Naive B cell (primary cell): ENCODE measurements at regions not wholly inside any gene's neighbourhood (a gene's known extent, or its start where the extent isn't known, plus 50 kb on each side); places are given as distances from the start of the nearest gene placed in this dataset.

Experiments used
- ATAC-seq, 2 donors: fragments of 150-1000 bp; cut with Tn5 transposase; 2 replicates each; pipeline ENCODE4 v1.10.0; 2021; ENCODE audit warnings: low read depth in 2 of 2, mild to moderate bottlenecking in 2 of 2, moderate library complexity in 2 of 2
- DNase-seq: peaks from one replicate; pipeline ENCODE4 v3.0.0; 2022
- H3K27ac Mint-ChIP-seq, 6 donors: one replicate each; pipeline ENCODE4 v1.8.0; 2020 to 2022; ENCODE audit warnings: mild to moderate bottlenecking in 6 of 6, mixed read lengths in 6 of 6, moderate library complexity in 5 of 6, inconsistent platforms in 2 of 6
- H3K27me3 Mint-ChIP-seq, 3 donors: one replicate each; pipeline ENCODE4 v1.8.0; 2021 to 2022; ENCODE audit warnings: mixed read lengths in 3 of 3, mild to moderate bottlenecking in 1 of 3
- H3K36me3 Mint-ChIP-seq, 2 donors: one replicate each; pipeline ENCODE4 v1.8.0; 2020 to 2022; ENCODE audit warnings: mixed read lengths in 2 of 2, inconsistent platforms in 1 of 2, mild to moderate bottlenecking in 1 of 2
- H3K4me1 Mint-ChIP-seq, 3 donors: one replicate each; pipeline ENCODE4 v1.8.0; 2020 to 2022; ENCODE audit warnings: mixed read lengths in 3 of 3, inconsistent platforms in 1 of 3, mild to moderate bottlenecking in 1 of 3, moderate library complexity in 1 of 3
- H3K4me3 Mint-ChIP-seq, 8 donors: one replicate each; pipeline ENCODE4 v1.8.0; 2020 to 2022; ENCODE audit warnings: mild to moderate bottlenecking in 8 of 8, mixed read lengths in 8 of 8, moderate library complexity in 8 of 8, inconsistent platforms in 2 of 8
- H3K9me3 Mint-ChIP-seq, 7 donors: one replicate each; pipeline ENCODE4 v1.8.0; 2020 to 2022; ENCODE audit warnings: mixed read lengths in 7 of 7, mild to moderate bottlenecking in 5 of 7, inconsistent platforms in 2 of 7, moderate library complexity in 1 of 7

GRCh38 chr2:125086313-125087184 lies 1061.5 kb downstream of the CNTNAP5 start:
- H3K4me1 Mint-ChIP-seq: no peaks in the 10 kb centered on the region
- H3K36me3 Mint-ChIP-seq: no peaks in the 10 kb centered on the region
- H3K27ac Mint-ChIP-seq: no peak overlapping the region
- ATAC-seq (no peak), DNase-seq (no peak)
- H3K4me3 Mint-ChIP-seq: no peak overlapping the region
- peaks cover 0 to 25% (median 10%) of the 10 kb centered on the region in 7 donors for H3K9me3 Mint-ChIP-seq
- no peaks in the 10 kb centered on the region for H3K27me3 Mint-ChIP-seq

- peaks cover 0 to 13% (median 5%) of the 10 kb centered on the region in 7 donors for H3K9me3 Mint-ChIP-seq
- H3K4me1 Mint-ChIP-seq: no peaks in the 10 kb centered on the region
- DNase-seq: no peak
- ATAC-seq: no peak
- no peaks in the 10 kb centered on the region for H3K36me3 Mint-ChIP-seq
- no peak overlapping the region for H3K4me3 Mint-ChIP-seq
- no peaks in the 10 kb centered on the region for H3K27me3 Mint-ChIP-seq
- no peak overlapping the region for H3K27ac Mint-ChIP-seq
These were observed 1067.4 kb downstream of the CNTNAP5 start for GRCh38 chr2:125092276-125093009.

- ATAC-seq: no peak
- H3K36me3 Mint-ChIP-seq: no peaks in the 10 kb centered on the region
- peaks cover 0 to 5% (median 3%) of the 10 kb centered on the region in 7 donors for H3K9me3 Mint-ChIP-seq
- H3K4me3 Mint-ChIP-seq: no peak overlapping the region
- no peaks in the 10 kb centered on the region for H3K27me3 Mint-ChIP-seq
- no peaks in the 10 kb centered on the region for H3K4me1 Mint-ChIP-seq
- H3K27ac Mint-ChIP-seq: no peak overlapping the region
- DNase-seq: no peak
These were observed 1070.7 kb downstream of the CNTNAP5 start for GRCh38 chr2:125095826-125096225.

- Mint-ChIP-seq H3K27me3 (no peaks in the 10 kb centered on the region), H3K36me3 (no peaks in the 10 kb centered on the region), H3K9me3 (peaks cover 0 to 6% (median 4%) of the 10 kb centered on the region in 7 donors), H3K4me3 (no peak overlapping the region), H3K27ac (no peak overlapping the region), H3K4me1 (no peaks in the 10 kb centered on the region)
- ATAC-seq: no peak
- DNase-seq: no peak
These were observed 1081.6 kb downstream of the CNTNAP5 start for GRCh38 chr2:125106710-125107109.

GRCh38 chr2:125107446-125107845 lies 1082.4 kb downstream of the CNTNAP5 start:
- H3K36me3 Mint-ChIP-seq: no peaks in the 10 kb centered on the region
- no peaks in the 10 kb centered on the region for H3K27me3 Mint-ChIP-seq
- H3K27ac Mint-ChIP-seq: peak overlapping the region in 1 of 6 donors; percentile 15
- no peaks in the 10 kb centered on the region for H3K4me1 Mint-ChIP-seq
- ATAC-seq (no peak), DNase-seq (no peak)
- no peak overlapping the region for H3K4me3 Mint-ChIP-seq
- peaks cover 0 to 5% (median 0%) of the 10 kb centered on the region in 7 donors for H3K9me3 Mint-ChIP-seq

GRCh38 chr2:125108251-125108650 lies 1083.2 kb downstream of the CNTNAP5 start:
- H3K36me3 Mint-ChIP-seq: no peaks in the 10 kb centered on the region
- H3K4me3 Mint-ChIP-seq: no peak overlapping the region
- no peak for DNase-seq
- peaks cover 0 to 4% (median 0%) of the 10 kb centered on the region in 7 donors for H3K9me3 Mint-ChIP-seq
- no peak for ATAC-seq
- no peaks in the 10 kb centered on the region for H3K27me3 Mint-ChIP-seq
- H3K4me1 Mint-ChIP-seq: no peaks in the 10 kb centered on the region
- no peak overlapping the region for H3K27ac Mint-ChIP-seq

GRCh38 chr2:125125902-125126301 lies 1100.8 kb downstream of the CNTNAP5 start:
- DNase-seq: no peak
- Mint-ChIP-seq H3K9me3 (peaks cover 4 to 22% (median 9%) of the 10 kb centered on the region in 7 donors), H3K27me3 (no peaks in the 10 kb centered on the region), H3K36me3 (no peaks in the 10 kb centered on the region), H3K4me3 (no peak overlapping the region), H3K4me1 (no peaks in the 10 kb centered on the region), H3K27ac (no peak overlapping the region)
- ATAC-seq: no peak

- no peak for ATAC-seq
- Mint-ChIP-seq H3K27ac (no peak overlapping the region), H3K36me3 (no peaks in the 10 kb centered on the region), H3K4me3 (no peak overlapping the region), H3K4me1 (no peaks in the 10 kb centered on the region), H3K27me3 (no peaks in the 10 kb centered on the region), H3K9me3 (peaks cover 0 to 13% (median 5%) of the 10 kb centered on the region in 7 donors)
- DNase-seq: no peak
These were observed 1135.9 kb downstream of the CNTNAP5 start for GRCh38 chr2:125160947-125161346.

- Mint-ChIP-seq H3K9me3 (peaks cover 0 to 12% (median 2%) of the 10 kb centered on the region in 7 donors), H3K27me3 (no peaks in the 10 kb centered on the region), H3K4me3 (no peak overlapping the region), H3K36me3 (no peaks in the 10 kb centered on the region), H3K4me1 (no peaks in the 10 kb centered on the region), H3K27ac (no peak overlapping the region)
- ATAC-seq (no peak), DNase-seq (no peak)
These were observed 1142.1 kb downstream of the CNTNAP5 start for GRCh38 chr2:125167152-125167551.

- no peaks in the 10 kb centered on the region for H3K4me1 Mint-ChIP-seq
- no peak overlapping the region for H3K4me3 Mint-ChIP-seq
- H3K27me3 Mint-ChIP-seq: no peaks in the 10 kb centered on the region
- no peak for DNase-seq
- no peak for ATAC-seq
- H3K27ac Mint-ChIP-seq: no peak overlapping the region
- H3K9me3 Mint-ChIP-seq: peaks cover 0 to 12% (median 2%) of the 10 kb centered on the region in 7 donors
- no peaks in the 10 kb centered on the region for H3K36me3 Mint-ChIP-seq
These were observed 1142.7 kb downstream of the CNTNAP5 start for GRCh38 chr2:125167820-125168219.

- H3K4me1 Mint-ChIP-seq: no peaks in the 10 kb centered on the region
- no peaks in the 10 kb centered on the region for H3K36me3 Mint-ChIP-seq
- no peaks in the 10 kb centered on the region for H3K27me3 Mint-ChIP-seq
- peaks cover 0 to 12% (median 4%) of the 10 kb centered on the region in 7 donors for H3K9me3 Mint-ChIP-seq
- no peak overlapping the region for H3K27ac Mint-ChIP-seq
- H3K4me3 Mint-ChIP-seq: no peak overlapping the region
- no peak for ATAC-seq
- DNase-seq: no peak
These were observed 1143.4 kb downstream of the CNTNAP5 start for GRCh38 chr2:125168442-125168841.

GRCh38 chr2:125169022-125169763 lies 1144.1 kb downstream of the CNTNAP5 start:
- ATAC-seq: no peak
- Mint-ChIP-seq H3K27ac (no peak overlapping the region), H3K9me3 (peaks cover 0 to 12% (median 5%) of the 10 kb centered on the region in 7 donors), H3K27me3 (no peaks in the 10 kb centered on the region), H3K4me3 (no peak overlapping the region), H3K4me1 (no peaks in the 10 kb centered on the region), H3K36me3 (no peaks in the 10 kb centered on the region)
- no peak for DNase-seq

- Mint-ChIP-seq H3K4me3 (no peak overlapping the region), H3K4me1 (no peaks in the 10 kb centered on the region)
- ATAC-seq: no peak
These were observed 1144.7 kb downstream of the CNTNAP5 start for GRCh38 chr2:125169764-125170146.

More at GRCh38 chr2:125169764-125170146, 1144.7 kb downstream of the CNTNAP5 start:
- no peak for DNase-seq
- Mint-ChIP-seq H3K36me3 (no peaks in the 10 kb centered on the region), H3K27ac (no peak overlapping the region), H3K27me3 (no peaks in the 10 kb centered on the region), H3K9me3 (peaks cover 0 to 12% (median 5%) of the 10 kb centered on the region in 7 donors)
